NCI-H187 (cell line): ENCODE measurements at regions not wholly inside any gene's neighbourhood (a gene's known extent, or its start where the extent isn't known, plus 50 kb on each side); places are given as distances from the start of the nearest gene placed in this dataset.

Experiments used
- DNase-seq, 2 experiments: peaks; one replicate each; lab custom pipeline; 2025; lab: John Stamatoyannopoulos, UW

- no peak for DNase-seq
Observed at GRCh38 chr7:46164629-46165028, 243.6 kb upstream of the IGFBP3 start.

DNA sequence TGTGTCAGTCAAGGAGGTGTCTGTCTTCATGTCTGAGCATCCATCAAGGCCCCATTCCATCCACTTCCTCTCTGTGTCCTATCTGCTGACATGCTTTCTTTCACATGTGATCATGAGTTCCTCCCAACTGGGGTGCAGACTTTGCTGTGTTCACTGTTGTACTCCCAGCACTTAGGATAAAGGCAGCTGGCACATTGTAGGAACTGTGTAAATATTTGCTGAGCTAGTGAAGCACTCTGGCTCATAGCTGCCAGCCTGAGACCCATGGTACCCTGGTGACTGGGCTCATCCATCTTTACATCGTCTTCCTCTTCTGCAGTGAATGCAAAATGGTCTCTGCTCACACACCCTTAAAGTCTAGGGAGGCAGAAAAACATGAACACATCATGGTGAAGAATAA lies 242.2 kb upstream of the IGFBP3 start:
- DNase-seq = no peak

GRCh38 chr7:46162609-46163008 lies 241.5 kb upstream of the IGFBP3 start:
- DNase-seq = no peak

GRCh38 chr7:46160861-46161260 lies 239.8 kb upstream of the IGFBP3 start:
- no peak for DNase-seq

- DNase-seq = no peak
Observed at GRCh38 chr7:46157931-46158330, 236.9 kb upstream of the IGFBP3 start.

DNA sequence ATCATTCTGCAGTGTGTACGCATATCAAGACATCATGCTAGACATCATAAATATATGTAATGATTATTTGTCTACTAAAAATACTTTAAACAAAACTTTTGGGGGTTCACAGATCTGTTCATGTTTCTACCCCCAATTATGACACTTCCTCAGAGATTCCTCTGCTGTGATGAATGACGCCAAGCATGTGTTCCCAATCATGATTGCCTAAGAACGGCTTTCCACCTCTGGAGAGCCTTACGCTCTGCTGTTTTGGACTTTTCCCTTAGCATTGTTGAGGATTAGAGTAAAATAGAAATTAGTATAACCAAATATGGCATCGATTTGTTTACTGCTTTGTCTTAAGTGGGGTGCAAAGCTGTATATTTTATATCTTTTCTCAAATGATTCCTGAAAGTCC lies 236.3 kb upstream of the IGFBP3 start:
- no peak for DNase-seq

DNA sequence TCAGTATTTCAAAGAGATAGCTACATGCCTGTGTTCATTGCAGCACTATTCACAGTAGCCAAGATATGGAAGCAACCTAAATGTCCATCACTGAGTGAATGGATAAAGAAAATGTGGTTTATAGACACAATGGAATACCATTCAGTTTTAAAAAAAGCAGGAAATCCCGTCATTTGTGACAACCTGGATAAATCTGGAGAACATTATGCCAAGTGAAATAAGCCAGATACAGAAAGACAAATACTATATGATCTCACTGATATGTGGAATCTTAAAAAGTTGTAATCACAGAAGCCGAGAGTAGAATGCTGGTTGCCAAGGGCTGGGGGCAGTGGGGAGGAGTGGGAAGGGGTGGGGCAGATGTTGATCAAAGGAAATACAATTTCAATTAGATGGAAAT lies 235.8 kb upstream of the IGFBP3 start:
- no peak for DNase-seq

DNA sequence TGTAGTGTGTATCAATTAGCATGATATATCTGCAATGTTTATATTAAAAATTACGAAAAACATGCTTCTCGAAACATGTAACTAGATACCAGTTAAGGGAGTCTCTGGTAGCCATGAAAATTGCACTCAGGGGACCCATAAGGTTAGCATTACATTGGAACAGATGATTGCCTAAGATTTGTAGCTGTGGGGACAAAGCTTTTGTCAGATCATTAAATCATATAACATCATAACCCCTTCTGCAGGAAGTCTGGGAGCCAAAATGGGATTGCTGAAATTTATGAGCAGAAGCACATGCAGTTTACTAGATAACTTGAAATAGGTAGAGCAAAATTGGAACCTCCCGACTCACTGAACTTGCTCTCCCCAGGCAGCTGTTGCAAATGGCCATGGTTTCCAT lies 235.0 kb upstream of the IGFBP3 start:
- DNase-seq = no peak

- no peak for DNase-seq
Observed at GRCh38 chr7:46155367-46155766, 234.3 kb upstream of the IGFBP3 start.

DNA sequence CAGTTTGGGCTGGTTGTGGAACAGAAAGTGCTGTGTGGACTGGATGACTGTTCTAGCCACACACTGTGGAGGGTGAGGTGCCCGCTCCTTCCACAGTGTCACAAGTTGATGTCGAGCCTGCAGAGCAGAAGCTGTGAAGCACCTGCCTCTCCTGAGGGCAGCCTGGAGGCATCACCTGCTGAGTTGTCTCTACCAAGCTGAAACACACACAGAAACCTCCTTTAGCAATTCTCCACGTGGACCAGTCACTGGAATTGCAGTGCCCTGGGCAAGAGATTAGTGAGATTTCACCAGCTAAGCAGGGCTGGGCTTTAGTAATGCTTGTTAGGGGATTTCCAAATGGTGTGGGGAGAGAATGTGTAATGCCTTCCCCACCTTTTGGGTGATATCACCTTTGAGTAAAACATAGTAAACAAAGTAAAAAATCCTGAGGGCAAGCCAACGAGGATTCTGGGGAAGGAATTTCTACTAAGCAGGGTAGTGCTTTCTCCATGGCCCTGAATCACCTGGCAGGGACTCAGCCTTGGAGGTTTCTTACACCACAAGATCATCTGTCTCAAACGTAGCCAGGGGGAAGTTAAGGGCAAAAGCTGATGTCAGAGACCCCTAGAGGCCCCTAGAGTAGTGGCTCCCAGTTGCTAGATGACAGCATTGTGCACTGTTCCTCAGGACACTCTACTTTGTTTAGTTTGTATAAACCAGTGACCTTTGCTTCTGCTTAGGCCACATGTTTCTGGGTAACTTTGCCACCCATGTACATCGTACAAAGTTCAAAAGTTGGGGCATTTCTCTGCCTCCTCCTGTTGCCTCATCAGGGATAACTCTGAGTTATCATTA lies 233.1 kb upstream of the IGFBP3 start:
- no peak for DNase-seq

- DNase-seq = no peak
Observed at GRCh38 chr7:46153583-46153950, 232.5 kb upstream of the IGFBP3 start.

- DNase-seq = no peak
Observed at GRCh38 chr7:46152696-46153095, 231.6 kb upstream of the IGFBP3 start.

GRCh38 chr7:46150721-46151120 lies 229.6 kb upstream of the IGFBP3 start:
- DNase-seq = no peak

DNA sequence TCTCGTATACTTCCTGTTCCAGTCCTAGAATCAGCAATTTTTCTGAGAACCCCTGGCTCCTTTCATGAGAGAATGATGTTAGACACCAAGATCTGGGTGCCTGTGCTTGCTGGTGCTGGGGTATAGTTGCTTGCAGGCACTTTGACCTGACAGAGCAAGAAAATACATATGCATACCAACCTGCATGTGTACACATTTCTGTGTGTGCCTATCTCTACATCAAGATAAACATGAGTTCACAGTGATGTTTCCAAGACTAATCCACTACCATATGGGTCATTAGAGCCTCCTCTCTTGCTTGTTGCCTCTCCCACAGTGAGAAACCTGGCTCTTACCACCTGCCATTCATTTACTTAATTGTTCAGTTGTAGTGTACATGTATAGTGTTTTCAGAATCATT lies 229.1 kb upstream of the IGFBP3 start:
- DNase-seq = no peak

DNA sequence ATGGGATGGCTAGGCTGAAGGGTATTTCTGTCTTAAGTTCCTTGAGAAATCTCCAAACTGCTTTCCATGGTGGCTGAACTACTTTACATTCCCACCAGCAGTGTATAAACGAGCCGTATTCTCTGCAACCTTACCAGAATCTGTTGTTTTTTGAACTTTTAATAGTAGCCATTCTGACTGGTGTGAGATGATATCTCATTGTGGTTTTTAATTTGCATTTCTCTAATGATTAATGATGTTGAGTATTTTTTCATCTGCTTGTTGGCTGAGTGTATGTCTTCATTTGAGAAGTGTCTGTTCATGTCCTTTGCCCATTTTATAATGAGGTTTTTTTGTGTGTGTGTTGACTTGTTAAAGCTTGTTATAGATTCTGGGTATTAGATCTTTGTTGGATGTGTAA lies 226.8 kb upstream of the IGFBP3 start:
- DNase-seq = no peak

DNA sequence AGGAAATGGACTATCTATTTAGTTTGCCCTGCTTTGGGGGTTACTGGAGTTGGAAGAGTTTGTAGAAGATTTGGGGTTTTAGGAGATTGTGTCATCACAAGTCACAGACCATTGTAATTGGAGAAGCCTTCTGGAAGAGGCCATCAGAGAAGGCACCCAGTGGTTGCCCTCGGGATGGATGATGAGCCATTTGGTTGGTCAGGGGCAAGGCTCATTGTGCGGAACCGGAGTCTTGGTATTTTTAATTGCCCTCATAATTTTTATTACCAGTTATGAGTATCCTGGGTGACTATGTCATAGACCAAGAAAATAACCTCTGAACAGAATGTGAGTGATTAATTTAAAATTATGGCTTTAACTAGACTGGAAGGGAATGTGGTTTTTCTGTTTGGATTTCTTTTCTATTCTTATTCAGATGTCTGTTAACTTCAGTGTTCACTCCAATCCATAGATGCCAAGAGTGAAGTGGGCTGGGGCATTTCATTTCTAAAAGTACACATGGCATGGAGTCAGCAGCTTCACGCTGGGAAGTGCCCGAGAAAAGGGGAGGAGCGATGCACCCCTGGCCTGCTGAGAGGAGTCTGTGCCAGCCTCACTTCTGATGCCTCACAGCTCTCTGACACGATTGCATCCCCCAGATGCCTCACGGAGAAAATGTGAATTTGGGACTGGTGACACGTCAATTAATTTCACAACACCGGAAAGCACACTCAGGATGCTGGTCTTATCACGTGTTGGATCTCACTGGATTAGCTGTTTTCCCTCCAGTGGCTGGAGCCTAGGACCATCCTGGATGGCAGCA lies 225.6 kb upstream of the IGFBP3 start:
- DNase-seq = no peak

DNA sequence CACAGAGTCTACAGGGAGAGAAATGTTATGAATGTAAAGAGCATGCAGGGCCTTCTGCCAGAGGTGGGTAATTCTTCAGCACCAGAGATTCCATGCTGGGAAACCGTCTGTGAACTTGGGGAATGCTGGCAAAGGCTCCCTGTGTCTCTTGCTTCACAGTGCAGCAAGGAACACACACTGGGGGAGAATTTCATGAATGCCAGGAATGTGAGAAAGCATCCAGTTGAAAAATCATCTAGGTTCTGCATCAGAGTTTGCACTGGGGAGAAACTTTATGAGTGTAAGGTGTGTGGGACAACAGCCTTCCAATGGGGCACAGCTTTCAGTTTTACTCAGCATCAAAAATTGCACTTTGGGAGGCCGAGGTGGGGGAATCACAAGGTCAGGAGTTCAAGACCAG lies 224.3 kb upstream of the IGFBP3 start:
- no peak for DNase-seq

GRCh38 chr7:46143949-46144917 lies 223.2 kb upstream of the IGFBP3 start:
- no peak for DNase-seq

GRCh38 chr7:46143421-46143820 lies 222.3 kb upstream of the IGFBP3 start:
- no peak for DNase-seq

- no peak for DNase-seq
Observed at GRCh38 chr7:46139079-46139478, 218.0 kb upstream of the IGFBP3 start.

GRCh38 chr7:46137725-46138124 lies 216.7 kb upstream of the IGFBP3 start:
- DNase-seq = no peak

- no peak for DNase-seq
Observed at GRCh38 chr7:46135557-46135956, 214.5 kb upstream of the IGFBP3 start.
